ENCODE measurements at regions not wholly inside any gene's neighbourhood (a gene's known extent, or its start where the extent isn't known, plus 50 kb on each side); places are given as distances from the start of the nearest gene placed in this dataset.

GRCh38 chr14:87800216-87800615 lies 192.8 kb downstream of the GALC start:
- Histone ChIP-seq H3K9me3 (ENCODE audit: low read length) (peaks cover 12% of the 10 kb centered on the region; the same call in 1 of the 2 replicates), H3K27ac (ENCODE audit: extremely low read length, insufficient read depth, low read length) (no peak overlapping the region), H3K9ac (ENCODE audit: insufficient read depth, low read depth, low read length) (no peak overlapping the region), H3K4me2 (ENCODE audit: low read depth, low read length) (no peak overlapping the region), H3K27me3 (ENCODE audit: control insufficient read depth in 1 of 2, insufficient read depth in 2 of 2, low read length in 2 of 2) (peaks cover 0 to 2% of the 10 kb centered on the region in 2 experiments; a peak in 1 of 5 replicates), H2AFZ (ENCODE audit: low read length) (no peak overlapping the region), H3K4me3 (replicated peaks in 1 of 3; ENCODE audit: insufficient read depth in 1 of 3, low read depth in 2 of 3, low read length in 3 of 3) (no peak overlapping the region), H3K4me1 (ENCODE audit: insufficient read depth, low read length) (no peaks in the 10 kb centered on the region), H4K20me1 (ENCODE audit: insufficient read depth, low read length) (no peaks in the 10 kb centered on the region), H3K36me3 (replicated peaks in 1 of 2; ENCODE audit: control insufficient read depth in 1 of 2, insufficient read depth in 2 of 2, low read length in 2 of 2) (no peaks in the 10 kb centered on the region), H3K79me2 (ENCODE audit: insufficient read depth, low read length) (no peaks in the 10 kb centered on the region)
- ATAC-seq: no peak
- ChIA-PET POLR2A (no interaction called here), CTCF (ENCODE audit: low intra/inter-chr PET ratio, low total read pairs) (no interaction called here)
- BruUV-seq (replicated peaks): no TSS peak
- intact Hi-C loops (cut with micrococcal nuclease; ENCODE audit: unreplicated experiment) (no loop called here), in situ Hi-C loops (cut with HindIII; ENCODE audit: extremely low pct_ligation_motif_present, low pct_unique_long_range_greater_than_20kb) (no loop called here)
- DNase-seq (ENCODE audit: low spot score): no peak
- FAIRE-seq: no peak
- TF ChIP-seq RELA (CRISPR knock-in tag; IDR thresholded peaks at IDR 0.05) (no peak), NCOA1 (CRISPR knock-in tag; IDR thresholded peaks at IDR 0.05) (no peak), MED13 (CRISPR knock-in tag; IDR thresholded peaks at IDR 0.05) (no peak), SPEN (CRISPR knock-in tag; IDR thresholded peaks at IDR 0.05; ENCODE audit: low read depth) (no peak), SETDB1 (CRISPR knock-in tag; IDR thresholded peaks at IDR 0.05; ENCODE audit: borderline replicate concordance) (no peak), MYNN (CRISPR knock-in tag; IDR thresholded peaks at IDR 0.05; ENCODE audit: low read depth) (no peak), ZNF136 (CRISPR knock-in tag; IDR thresholded peaks at IDR 0.05; ENCODE audit: low read depth) (no peak), ZNF749 (CRISPR knock-in tag; IDR thresholded peaks at IDR 0.05; ENCODE audit: borderline replicate concordance) (no peak), ONECUT2 (CRISPR knock-in tag; IDR thresholded peaks at IDR 0.05) (no peak)

- Histone ChIP-seq H3K27me3 (ENCODE audit: control insufficient read depth in 1 of 2, insufficient read depth in 2 of 2, low read length in 2 of 2) (peaks cover 0 to 2% of the 10 kb centered on the region in 2 experiments; a peak in 1 of 5 replicates), H3K4me3 (replicated peaks in 1 of 3; ENCODE audit: insufficient read depth in 1 of 3, low read depth in 2 of 3, low read length in 3 of 3) (no peak overlapping the region), H2AFZ (ENCODE audit: low read length) (no peak overlapping the region), H3K36me3 (replicated peaks in 1 of 2; ENCODE audit: control insufficient read depth in 1 of 2, insufficient read depth in 2 of 2, low read length in 2 of 2) (no peaks in the 10 kb centered on the region), H3K4me1 (ENCODE audit: insufficient read depth, low read length) (no peaks in the 10 kb centered on the region), H3K9ac (ENCODE audit: insufficient read depth, low read depth, low read length) (no peak overlapping the region), H3K9me3 (ENCODE audit: low read length) (peaks cover 4% of the 10 kb centered on the region; the same call in 1 of the 2 replicates), H4K20me1 (ENCODE audit: insufficient read depth, low read length) (no peaks in the 10 kb centered on the region), H3K4me2 (ENCODE audit: low read depth, low read length) (no peak overlapping the region), H3K27ac (ENCODE audit: extremely low read length, insufficient read depth, low read length) (no peak overlapping the region), H3K79me2 (ENCODE audit: insufficient read depth, low read length) (no peaks in the 10 kb centered on the region)
- no TSS peak for BruUV-seq (replicated peaks)
- ChIA-PET CTCF (ENCODE audit: low intra/inter-chr PET ratio, low total read pairs) (no interaction called here), POLR2A (no interaction called here)
- WGBS (ENCODE audit: low lambda C conversion rate): 8% methylated on average over 3 of the region's 3 CpGs
- FAIRE-seq: no peak
- no peak for ATAC-seq
- no peak for TF ChIP-seq ZNF20 (CRISPR knock-in tag; IDR thresholded peaks at IDR 0.05)
- TF ChIP-seq ZNF24 (IDR thresholded peaks at IDR 0.05): no peak
- TF ChIP-seq PHF21A (CRISPR knock-in tag; IDR thresholded peaks at IDR 0.05): no peak
- no peak for TF ChIP-seq MED8 (CRISPR knock-in tag; IDR thresholded peaks at IDR 0.05; ENCODE audit: insufficient replicate concordance)
- no peak for TF ChIP-seq NR0B2 (CRISPR knock-in tag; IDR thresholded peaks at IDR 0.05)
- TF ChIP-seq ZNF124 (CRISPR knock-in tag; IDR thresholded peaks at IDR 0.05): no peak
- TF ChIP-seq NR3C1 (CRISPR knock-in tag; IDR thresholded peaks at IDR 0.05): no peak
- no peak for DNase-seq (ENCODE audit: low spot score)
- in situ Hi-C loops (cut with HindIII; ENCODE audit: extremely low pct_ligation_motif_present, low pct_unique_long_range_greater_than_20kb) (no loop called here), intact Hi-C loops (cut with micrococcal nuclease; ENCODE audit: unreplicated experiment) (no loop called here)
Observed at GRCh38 chr14:87799400-87799799, 193.6 kb downstream of the GALC start.
